Activated CD8-positive, alpha-beta memory T cell treated with anti-CD3 and anti-CD28 coated beads for 4 hours (primary cell): ENCODE measurements at regions not wholly inside any gene's neighbourhood (a gene's known extent, or its start where the extent isn't known, plus 50 kb on each side); places are given as distances from the start of the nearest gene placed in this dataset.
"Not testable (repeated sequence)": the region's sequence is repeated elsewhere in the genome, so short reads cannot be mapped to it uniquely, and the experiment has no call there.

Source experiments
- DNase-seq, 2 donors: peaks; one replicate each; pipeline ENCODE4 v3.0.0-alpha.2; 2020; ENCODE audit warnings: low read depth in 2 of 2

DNA sequence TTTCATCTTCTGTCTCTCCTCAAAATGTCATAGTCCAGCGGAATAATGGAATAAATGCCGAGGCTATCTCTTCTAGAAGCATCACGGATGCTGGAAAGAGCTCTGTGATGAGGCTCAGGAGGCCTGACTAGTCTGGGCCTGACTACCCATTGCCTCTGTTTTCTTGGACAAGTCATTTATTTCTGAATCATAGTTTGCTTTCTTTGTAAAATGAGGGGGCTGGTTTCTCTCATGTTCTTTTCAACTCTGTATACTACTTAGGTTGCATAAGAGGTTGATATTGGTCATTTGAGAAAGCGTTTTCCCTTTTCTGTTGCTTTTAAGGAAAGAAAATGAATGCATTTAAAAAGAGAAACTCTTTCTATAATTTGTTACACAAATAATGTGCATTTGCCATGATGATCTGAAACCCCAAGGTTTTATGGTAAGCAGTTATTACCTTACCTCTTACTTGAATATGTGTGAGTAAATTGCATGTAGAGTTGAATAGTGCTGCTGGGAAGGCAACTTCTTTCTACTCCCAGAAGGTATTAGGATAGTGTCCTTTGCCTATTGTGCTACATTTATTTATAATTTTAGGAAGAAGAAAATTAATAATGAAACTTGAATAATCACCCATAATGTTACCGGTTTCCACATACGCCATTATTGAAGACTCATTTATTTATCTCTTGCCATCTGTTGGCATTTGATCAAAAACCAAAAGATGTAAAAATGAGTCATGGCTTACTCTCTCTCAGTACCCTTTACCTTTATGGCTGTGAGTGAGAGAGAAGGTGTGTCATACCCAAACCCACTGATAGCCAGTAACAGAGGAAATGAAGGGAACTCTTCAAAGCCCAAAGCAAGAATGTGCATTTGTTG is 179.1 kb downstream of the FASLG start:
- DNase-seq, result no peak

DNA sequence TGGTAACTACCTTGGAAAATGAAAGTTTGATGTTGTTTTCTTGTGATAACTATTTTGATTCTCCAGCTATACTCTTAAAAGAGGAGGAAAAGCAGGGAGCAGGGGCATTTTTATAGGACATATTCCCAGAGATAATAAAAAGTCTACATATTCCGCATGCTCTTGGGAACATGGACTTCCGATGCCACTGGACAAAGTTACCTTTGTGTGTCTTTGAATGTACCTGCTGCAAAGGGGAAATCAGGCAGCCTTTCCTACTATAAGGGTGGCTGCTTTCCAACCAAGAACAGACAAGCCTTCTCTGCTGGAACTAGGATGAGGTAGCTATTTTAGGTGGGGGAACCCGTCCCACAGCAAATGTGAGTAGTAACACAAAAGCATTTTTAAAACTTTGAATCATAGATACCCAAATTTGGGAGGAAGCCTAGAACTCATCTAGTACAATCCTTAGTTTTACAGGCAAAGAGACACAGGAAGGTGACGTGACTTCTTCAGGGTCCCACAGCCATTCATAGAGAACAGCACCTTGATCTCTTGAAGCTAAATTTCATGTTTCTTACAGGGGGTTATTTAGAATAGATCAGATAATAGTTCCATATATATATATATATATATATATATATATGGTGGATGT is 179.9 kb downstream of the FASLG start:
- no peak for DNase-seq

- DNase-seq, result not testable (repeated sequence)
Measured at GRCh38 chr1:172839639-172840038, 180.7 kb downstream of the FASLG start.

GRCh38 chr1:172843444-172843843 is 184.5 kb downstream of the FASLG start:
- DNase-seq, result no peak

- peak; percentile 24 to 42 for DNase-seq
Measured at GRCh38 chr1:172845371-172845770, 186.5 kb downstream of the FASLG start.

DNA sequence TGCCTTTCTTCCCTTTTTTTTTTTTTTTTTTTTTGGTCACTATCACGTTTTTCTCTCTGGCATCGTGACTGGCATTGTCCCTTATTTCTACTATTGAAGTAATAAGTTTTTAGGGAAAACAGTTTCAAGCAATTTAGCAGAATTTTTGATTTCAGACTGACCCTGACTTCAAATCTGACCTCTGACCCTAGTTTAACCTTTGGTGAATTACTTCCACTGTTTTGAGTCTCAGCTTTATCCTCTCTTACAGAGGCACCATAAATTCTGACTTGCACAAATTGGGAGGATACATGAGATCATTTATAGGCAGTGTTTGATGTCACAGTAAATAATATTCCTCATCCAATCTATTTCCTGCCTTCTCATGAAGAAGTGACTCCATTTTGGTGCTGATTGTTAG is 187.0 kb downstream of the FASLG start:
- no peak for DNase-seq

- not testable (repeated sequence) for DNase-seq
Measured at GRCh38 chr1:172847814-172848213, 188.9 kb downstream of the FASLG start.

- no peak for DNase-seq
Measured at GRCh38 chr1:172849653-172850052, 190.8 kb downstream of the FASLG start.

GRCh38 chr1:172851077-172851476 is 192.2 kb downstream of the FASLG start:
- DNase-seq, result no peak

- DNase-seq, result no peak
Measured at GRCh38 chr1:172851856-172852255, 193.0 kb downstream of the FASLG start.

GRCh38 chr1:172855983-172856382 is 194.8 kb downstream of the TNFSF18 start:
- DNase-seq, result not testable (repeated sequence)

DNA sequence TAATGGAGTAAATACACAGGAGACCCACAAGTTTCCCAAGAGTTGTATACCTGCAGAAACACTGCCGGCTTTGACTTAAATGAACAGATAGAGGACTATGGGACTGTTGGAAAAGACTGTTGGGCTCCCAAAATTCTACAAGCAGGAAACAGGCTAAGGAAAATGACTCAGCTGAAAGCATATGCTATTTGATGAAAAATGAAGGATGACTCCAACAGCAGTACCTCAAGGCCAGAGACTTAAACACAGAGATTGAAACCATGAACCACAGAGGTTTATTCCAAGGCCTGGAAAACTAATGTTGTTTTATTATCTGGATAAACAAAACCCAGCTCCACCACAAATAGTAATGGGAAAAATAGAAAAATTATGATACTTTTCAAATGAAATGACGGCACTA is 187.7 kb downstream of the TNFSF18 start:
- no peak for DNase-seq

DNA sequence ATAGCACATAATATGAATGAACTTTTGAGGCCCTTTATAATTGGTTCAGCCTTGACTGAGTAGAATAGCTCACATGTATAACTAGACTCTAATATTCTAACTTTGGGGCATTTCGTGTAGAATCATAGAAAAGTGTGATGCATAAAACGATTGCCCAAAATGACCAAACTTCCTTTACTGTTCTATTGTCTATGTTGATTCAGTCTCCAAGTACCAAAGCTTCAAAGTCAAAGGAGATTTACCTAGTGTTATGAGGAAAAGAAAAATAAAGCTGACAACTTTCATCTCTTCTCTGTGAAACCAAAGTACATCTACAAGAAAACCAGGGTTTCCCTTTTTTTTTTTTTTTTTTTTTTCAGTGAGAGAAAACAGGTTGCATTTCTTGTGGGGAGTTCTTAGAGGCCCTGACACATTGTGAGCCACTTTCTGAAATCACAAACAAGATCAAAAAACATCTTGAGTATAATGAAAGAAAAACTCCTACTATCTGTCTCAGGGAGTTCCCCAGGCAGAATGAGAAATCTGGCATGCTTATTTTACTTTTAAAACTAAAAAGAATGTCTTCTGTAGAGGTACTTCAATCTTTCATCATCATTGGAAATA is 183.4 kb downstream of the TNFSF18 start:
- no peak for DNase-seq

GRCh38 chr1:172870901-172871606 is 179.7 kb downstream of the TNFSF18 start:
- no peak for DNase-seq

DNA sequence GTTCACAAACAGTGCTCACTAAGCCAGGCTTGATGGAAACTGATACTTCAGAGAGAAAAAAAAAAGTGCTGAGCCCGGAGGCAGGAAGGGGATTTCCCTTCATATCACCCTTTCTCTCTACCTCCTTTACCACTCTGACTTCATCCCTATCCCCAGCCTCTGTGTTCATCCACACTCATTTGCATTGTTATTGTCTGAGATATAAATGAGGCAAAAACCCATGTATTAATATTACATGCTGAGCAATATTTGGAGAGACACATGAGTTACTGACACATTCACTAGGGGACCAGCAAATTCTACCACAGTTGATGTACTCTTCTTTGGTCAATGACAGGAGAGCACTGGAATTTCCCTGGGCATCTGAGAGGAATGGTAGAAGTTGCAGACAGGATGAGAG is 175.8 kb downstream of the TNFSF18 start:
- no peak for DNase-seq

GRCh38 chr1:172875892-172876291 is 174.8 kb downstream of the TNFSF18 start:
- no peak for DNase-seq

DNA sequence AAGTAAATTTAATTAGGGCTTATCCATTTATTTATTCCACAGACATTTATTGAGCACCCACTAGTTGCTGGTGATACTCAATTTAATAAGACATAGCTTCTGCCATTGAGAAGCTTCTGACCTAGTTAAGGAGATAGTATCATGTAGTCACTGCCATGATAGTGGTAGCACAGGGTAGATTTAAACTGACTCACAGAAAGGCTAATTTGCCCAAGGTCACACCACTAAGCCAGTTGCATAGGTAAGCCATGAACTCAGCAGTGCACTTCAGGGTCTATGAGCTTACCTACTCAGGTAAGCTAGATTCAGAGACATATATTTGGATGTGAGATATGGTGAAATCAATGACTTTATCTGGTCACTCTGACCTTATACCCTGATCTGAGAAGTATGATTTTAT is 168.4 kb downstream of the TNFSF18 start:
- no peak for DNase-seq

DNA sequence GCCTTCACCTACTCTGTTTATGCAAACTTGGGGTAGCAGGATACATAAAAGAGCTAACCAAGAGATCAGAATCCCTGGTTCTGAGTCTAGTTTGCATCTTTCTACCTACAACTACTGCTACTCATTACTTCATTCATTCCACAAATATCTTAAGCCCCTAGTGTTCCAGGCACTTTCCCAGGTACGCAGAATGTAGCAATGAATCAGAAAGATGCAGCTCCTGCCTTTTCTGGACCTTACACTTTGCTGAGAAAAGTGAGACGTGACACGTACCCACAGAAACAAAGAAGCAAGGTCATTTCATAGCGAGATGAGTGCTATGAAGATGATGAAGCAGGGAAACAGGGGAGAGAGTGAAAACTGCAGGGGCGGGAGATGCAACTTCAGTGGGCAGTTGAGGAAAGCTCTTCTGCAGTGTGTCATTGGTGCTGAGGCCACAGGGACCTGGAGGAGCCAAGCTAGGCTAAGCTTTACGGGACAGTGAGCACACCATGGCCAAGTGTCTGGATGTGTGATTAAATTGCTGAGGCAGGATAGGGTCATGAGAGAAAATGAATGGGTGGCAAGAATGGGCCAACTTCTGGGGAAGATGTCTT is 167.9 kb downstream of the TNFSF18 start:
- DNase-seq, result no peak

- no peak for DNase-seq
Measured at GRCh38 chr1:172883387-172883791, 167.4 kb downstream of the TNFSF18 start.

DNA sequence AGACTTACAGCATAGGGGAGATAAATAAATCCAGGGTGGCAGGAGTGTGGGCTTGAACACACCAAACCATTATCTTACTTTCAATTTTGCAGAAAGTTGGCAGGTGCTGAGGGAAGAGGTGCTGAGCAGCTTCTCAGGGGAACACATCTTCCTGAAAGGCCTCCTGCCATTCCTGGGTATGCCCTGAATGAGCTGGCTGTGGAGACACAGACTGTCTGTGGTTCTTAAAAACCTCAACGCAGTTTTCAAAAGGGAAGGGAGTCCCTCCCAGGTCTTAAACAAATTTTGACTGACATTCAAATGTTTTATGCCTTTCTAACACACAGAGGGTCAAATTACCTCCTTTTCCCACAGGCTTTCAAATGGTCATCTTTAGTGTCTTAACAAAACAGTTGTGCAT is 166.9 kb downstream of the TNFSF18 start:
- DNase-seq, result no peak

- DNase-seq, result no peak
Measured at GRCh38 chr1:172885411-172885810, 165.3 kb downstream of the TNFSF18 start.

DNA sequence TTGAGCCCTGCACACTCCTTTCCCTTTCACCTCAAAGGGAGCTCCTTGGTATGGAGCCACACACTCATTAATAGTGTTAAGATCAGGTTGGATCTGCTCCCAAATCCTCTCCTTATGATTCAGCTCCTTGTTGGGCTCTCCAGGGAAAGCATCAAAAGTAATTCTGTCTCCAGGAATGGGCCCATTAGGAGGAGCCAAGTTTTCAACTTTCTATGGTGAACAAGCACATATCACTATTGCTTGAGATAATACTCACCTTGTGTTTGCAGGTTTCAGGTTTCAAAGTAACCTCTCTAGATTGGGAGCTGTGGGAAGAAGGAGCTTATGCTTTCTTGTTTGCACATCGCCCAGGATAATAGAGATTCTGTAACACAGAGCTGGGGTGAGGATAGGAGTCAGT is 164.8 kb downstream of the TNFSF18 start:
- DNase-seq, result no peak
